Thyroid gland (tissue), 4 donors: ENCODE measurements at regions not wholly inside any gene's neighbourhood (a gene's known extent, or its start where the extent isn't known, plus 50 kb on each side); places are given as distances from the start of the nearest gene placed in this dataset.

ENCODE experiments used
- CTCF ChIP-seq, 6 experiments: fragments of 200-600 bp in 3 of 6; fragments of 450-650 bp in 3 of 6; sonication (generic) in 3 of 6; IDR thresholded peaks; one replicate each; pipeline ENCODE4 v1.5.1; 2016 to 2019; ENCODE audit warnings: antibody characterized with exemption in 6 of 6, mild to moderate bottlenecking in 2 of 6, inconsistent platforms in 1 of 6, moderate library complexity in 1 of 6
- POLR2A ChIP-seq, 2 donors: fragments of 450-650 bp; IDR thresholded peaks; one replicate each; pipeline ENCODE4 v1.6.1; 2017; ENCODE audit warnings: antibody characterized with exemption in 2 of 2, mild to moderate bottlenecking in 2 of 2, moderate library complexity in 1 of 2

GRCh38 chr3:69585472-69585871, 153.8 kb upstream of the MITF start:
- TF ChIP-seq CTCF (IDR thresholded peaks at IDR 0.05): no peak
- TF ChIP-seq POLR2A (IDR thresholded peaks at IDR 0.05): no peak
